ENCODE measurements at regions not wholly inside any gene's neighbourhood (a gene's known extent, or its start where the extent isn't known, plus 50 kb on each side); places are given as distances from the start of the nearest gene placed in this dataset.

GRCh38 chr12:38998887-38999482 lies 93.6 kb upstream of the CPNE8 start:
- DNase-seq (ENCODE audit: low read depth), result no peak
- no peak overlapping the region for H3K4me3 ChIP-seq (ENCODE audit: low read length)
- TF ChIP-seq CTCF (conservative IDR thresholded peaks at IDR 0.05; ENCODE audit: low read depth, low read length), result no peak

- no peak for DNase-seq (ENCODE audit: low read depth)
- H3K4me3 ChIP-seq (ENCODE audit: low read length), result no peak overlapping the region
- TF ChIP-seq CTCF (conservative IDR thresholded peaks at IDR 0.05; ENCODE audit: low read depth, low read length), result no peak
Observed at GRCh38 chr12:38995249-38995648, 89.9 kb upstream of the CPNE8 start.

GRCh38 chr12:38985961-38986360 lies 80.6 kb upstream of the CPNE8 start:
- DNase-seq (ENCODE audit: low read depth), result no peak
- H3K4me3 ChIP-seq (ENCODE audit: low read length), result no peak overlapping the region
- TF ChIP-seq CTCF (conservative IDR thresholded peaks at IDR 0.05; ENCODE audit: low read depth, low read length), result no peak

- no peak for TF ChIP-seq CTCF (conservative IDR thresholded peaks at IDR 0.05; ENCODE audit: low read depth, low read length)
- H3K4me3 ChIP-seq (ENCODE audit: low read length), result no peak overlapping the region
- no peak for DNase-seq (ENCODE audit: low read depth)
Observed at GRCh38 chr12:38984388-38984787, 79.0 kb upstream of the CPNE8 start.

- DNase-seq (ENCODE audit: low read depth), result no peak
- TF ChIP-seq CTCF (conservative IDR thresholded peaks at IDR 0.05; ENCODE audit: low read depth, low read length), result no peak
- H3K4me3 ChIP-seq (ENCODE audit: low read length), result no peak overlapping the region
Observed at GRCh38 chr12:38983117-38983571, 77.8 kb upstream of the CPNE8 start.

GRCh38 chr12:38977132-38977531 lies 71.7 kb upstream of the CPNE8 start:
- DNase-seq (ENCODE audit: low read depth), result no peak
- no peak overlapping the region for H3K4me3 ChIP-seq (ENCODE audit: low read length)
- TF ChIP-seq CTCF (conservative IDR thresholded peaks at IDR 0.05; ENCODE audit: low read depth, low read length), result no peak

GRCh38 chr12:38969706-38970105 lies 64.3 kb upstream of the CPNE8 start:
- DNase-seq (ENCODE audit: low read depth), result no peak
- H3K4me3 ChIP-seq (ENCODE audit: low read length), result no peak overlapping the region
- no peak for TF ChIP-seq CTCF (conservative IDR thresholded peaks at IDR 0.05; ENCODE audit: low read depth, low read length)

Data from retinal pigment epithelial cell (primary cell).